Upper lobe of right lung (tissue), 1 donor: ENCODE measurements at regions not wholly inside any gene's neighbourhood (a gene's known extent, or its start where the extent isn't known, plus 50 kb on each side); places are given as distances from the start of the nearest gene placed in this dataset.
A peak's percentile ranks its signal among the peaks of the same experiment; 100 is the strongest.

Experiments
- ATAC-seq: fragments of 200-7000 bp; cut with Tn5 transposase; one replicate; pipeline ENCODE4 v1.9.1; 2020; ENCODE audit warnings: mild to moderate bottlenecking, moderate library complexity
- DNase-seq: peaks from one replicate; pipeline ENCODE4 v3.0.0-alpha.2; 2020
- H3K27ac ChIP-seq: fragments of 200-600 bp; one replicate; pipeline ENCODE4 v1.8.0; 2022
- H3K27me3 ChIP-seq: fragments of 200-600 bp; one replicate; pipeline ENCODE4 v1.8.0; 2022; ENCODE audit warnings: mild to moderate bottlenecking
- H3K36me3 ChIP-seq: fragments of 200-600 bp; one replicate; pipeline ENCODE4 v1.8.0; 2022
- H3K4me1 ChIP-seq: fragments of 200-600 bp; one replicate; pipeline ENCODE4 v1.8.0; 2022
- H3K4me3 ChIP-seq: fragments of 200-600 bp; one replicate; pipeline ENCODE4 v1.8.0; 2022; ENCODE audit warnings: mild to moderate bottlenecking
- H3K9me3 ChIP-seq: fragments of 200-600 bp; one replicate; pipeline ENCODE4 v1.8.0; 2022
- intact Hi-C: fragments of 100-400 bp; cut with DNase I; formaldehyde crosslinking; loops from one replicate; pipeline ENCODE4 v1.11.0; 2022
- TF ChIP-seq, protein P1 (sequence below): fragments of 200-600 bp; IDR thresholded peaks from one replicate; pipeline ENCODE4 v1.8.0; 2022; ENCODE audit warnings: antibody characterized with exemption
- donor health status: DM: no; HTN: yes; CAD: no; lungs with severe emphysema.

DNA sequence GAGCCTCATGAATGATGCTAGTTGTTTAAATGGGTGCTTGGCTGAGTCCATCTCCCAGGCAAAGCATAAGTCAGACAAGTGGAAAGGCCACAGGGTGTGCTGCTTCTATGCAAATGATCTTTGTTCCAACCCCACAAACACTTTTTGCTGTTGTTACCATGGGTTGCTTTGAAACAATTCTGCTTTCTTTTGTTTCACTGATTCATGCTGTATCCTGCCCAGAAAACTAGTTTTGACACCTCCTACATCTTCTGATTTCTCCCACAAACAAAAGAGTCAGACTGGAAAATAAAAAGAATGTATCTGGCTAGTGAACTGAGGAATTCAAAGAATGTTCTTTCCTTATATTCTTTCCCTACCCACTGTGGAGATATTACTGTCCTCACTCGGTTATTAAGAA is 298.6 kb downstream of the DIRAS2 start:
- Histone ChIP-seq H3K36me3 (no peaks in the 10 kb centered on the region), H3K27ac (no peak overlapping the region), H3K4me1 (no peaks in the 10 kb centered on the region), H3K27me3 (peaks cover 8% of the 10 kb centered on the region), H3K4me3 (no peak overlapping the region), H3K9me3 (no peaks in the 10 kb centered on the region)
- intact Hi-C loops, result no loop called here
- DNase-seq (no peak), ATAC-seq (no peak)
- TF ChIP-seq, protein P1, sequence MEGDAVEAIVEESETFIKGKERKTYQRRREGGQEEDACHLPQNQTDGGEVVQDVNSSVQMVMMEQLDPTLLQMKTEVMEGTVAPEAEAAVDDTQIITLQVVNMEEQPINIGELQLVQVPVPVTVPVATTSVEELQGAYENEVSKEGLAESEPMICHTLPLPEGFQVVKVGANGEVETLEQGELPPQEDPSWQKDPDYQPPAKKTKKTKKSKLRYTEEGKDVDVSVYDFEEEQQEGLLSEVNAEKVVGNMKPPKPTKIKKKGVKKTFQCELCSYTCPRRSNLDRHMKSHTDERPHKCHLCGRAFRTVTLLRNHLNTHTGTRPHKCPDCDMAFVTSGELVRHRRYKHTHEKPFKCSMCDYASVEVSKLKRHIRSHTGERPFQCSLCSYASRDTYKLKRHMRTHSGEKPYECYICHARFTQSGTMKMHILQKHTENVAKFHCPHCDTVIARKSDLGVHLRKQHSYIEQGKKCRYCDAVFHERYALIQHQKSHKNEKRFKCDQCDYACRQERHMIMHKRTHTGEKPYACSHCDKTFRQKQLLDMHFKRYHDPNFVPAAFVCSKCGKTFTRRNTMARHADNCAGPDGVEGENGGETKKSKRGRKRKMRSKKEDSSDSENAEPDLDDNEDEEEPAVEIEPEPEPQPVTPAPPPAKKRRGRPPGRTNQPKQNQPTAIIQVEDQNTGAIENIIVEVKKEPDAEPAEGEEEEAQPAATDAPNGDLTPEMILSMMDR, result no peak

DNA sequence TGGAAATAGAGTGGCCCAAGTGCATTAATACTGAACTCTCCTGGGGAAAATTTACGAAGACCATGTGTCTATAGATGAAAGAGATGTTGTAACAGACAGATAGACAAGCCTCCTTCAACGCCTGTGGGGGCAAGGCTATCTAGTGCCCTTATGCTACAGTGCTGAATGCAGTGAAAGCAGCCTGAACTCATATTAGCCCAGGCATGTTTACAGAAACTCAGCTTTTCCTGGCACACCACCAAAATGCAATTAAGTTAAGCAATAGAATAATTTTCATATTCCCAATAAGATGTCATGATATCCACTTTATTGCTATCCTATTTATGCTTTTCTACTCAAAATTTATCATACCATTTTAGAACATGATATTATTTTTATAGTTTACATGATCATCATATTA is 277.0 kb downstream of the DIRAS2 start:
- H3K36me3 ChIP-seq, result no peaks in the 10 kb centered on the region
- no peak for ATAC-seq
- intact Hi-C loops, result no loop called here
- no peak overlapping the region for H3K27ac ChIP-seq
- H3K4me1 ChIP-seq, result no peaks in the 10 kb centered on the region
- no peak overlapping the region for H3K4me3 ChIP-seq
- H3K27me3 ChIP-seq, result no peaks in the 10 kb centered on the region
- no peaks in the 10 kb centered on the region for H3K9me3 ChIP-seq
- no peak for DNase-seq
- TF ChIP-seq, protein P1, result no peak

DNA sequence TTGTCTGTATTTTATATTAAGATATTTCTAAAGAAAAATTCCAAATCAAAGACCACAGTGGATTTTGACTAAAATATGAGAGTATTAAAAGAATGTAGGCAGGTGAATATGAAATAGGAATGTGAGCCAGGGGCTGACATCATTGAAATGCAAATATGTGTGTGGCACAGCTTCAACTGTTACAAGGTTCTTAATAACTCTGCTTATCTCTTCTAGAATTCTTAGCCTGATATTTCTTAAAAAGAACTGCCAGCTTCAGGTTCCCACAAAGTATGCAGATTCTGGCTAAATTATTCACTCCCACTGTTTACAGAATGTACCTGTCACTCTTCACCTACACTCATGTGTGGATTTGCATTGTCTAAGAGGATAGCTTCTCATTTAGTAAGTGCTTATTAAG is 274.4 kb downstream of the DIRAS2 start:
- DNase-seq (no peak), ATAC-seq (peak; percentile 14)
- TF ChIP-seq, protein P1, result no peak
- Histone ChIP-seq H3K9me3 (no peaks in the 10 kb centered on the region), H3K4me1 (no peaks in the 10 kb centered on the region), H3K4me3 (no peak overlapping the region), H3K27me3 (no peaks in the 10 kb centered on the region), H3K27ac (no peak overlapping the region), H3K36me3 (no peaks in the 10 kb centered on the region)
- intact Hi-C loops, result no loop called here

DNA sequence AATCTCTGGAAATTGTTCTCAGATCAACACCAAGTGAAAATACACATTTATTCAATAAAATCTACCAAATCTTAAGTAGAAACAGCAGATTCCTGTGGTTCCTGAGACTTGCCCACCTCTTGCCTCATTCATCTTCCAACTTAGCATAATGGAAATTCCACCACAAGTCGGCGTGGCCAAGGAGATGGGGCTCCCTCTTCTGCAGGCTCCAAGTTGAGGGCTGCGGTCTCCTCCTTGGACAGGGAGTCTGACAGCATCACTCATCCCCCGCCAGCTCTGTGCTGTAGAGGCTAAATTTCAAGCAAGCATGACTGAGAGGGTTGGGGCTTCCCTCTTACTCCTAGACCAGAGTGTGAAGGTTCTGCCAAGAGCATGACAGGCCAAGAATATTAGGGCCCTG is 273.7 kb downstream of the DIRAS2 start:
- Histone ChIP-seq H3K36me3 (no peaks in the 10 kb centered on the region), H3K27ac (no peak overlapping the region), H3K9me3 (no peaks in the 10 kb centered on the region), H3K4me1 (no peaks in the 10 kb centered on the region), H3K4me3 (no peak overlapping the region), H3K27me3 (no peaks in the 10 kb centered on the region)
- DNase-seq, result no peak
- TF ChIP-seq, protein P1, result no peak
- intact Hi-C loops, result no loop called here
- no peak for ATAC-seq

DNA sequence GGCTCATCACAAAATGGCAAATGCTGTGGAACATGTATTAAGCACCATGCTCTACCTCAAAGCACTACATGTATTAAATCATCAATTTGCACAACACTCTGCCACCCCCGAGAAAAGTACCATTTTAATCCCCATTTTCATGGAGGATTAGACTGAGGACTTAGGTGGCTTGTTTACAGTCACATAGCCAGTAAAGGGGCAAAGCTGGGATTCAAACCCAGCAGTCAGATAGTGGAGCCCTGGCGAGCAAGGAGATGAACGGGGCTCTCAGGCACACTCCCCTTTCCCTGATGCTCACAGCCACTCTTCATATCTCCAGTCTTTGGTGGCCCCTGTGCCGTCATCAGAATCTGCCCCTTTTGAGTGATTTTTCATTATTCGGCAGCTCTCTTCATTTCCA is 262.9 kb downstream of the DIRAS2 start:
- Histone ChIP-seq H3K27ac (no peak overlapping the region), H3K4me1 (no peaks in the 10 kb centered on the region), H3K36me3 (no peaks in the 10 kb centered on the region), H3K4me3 (no peak overlapping the region), H3K9me3 (no peaks in the 10 kb centered on the region), H3K27me3 (no peaks in the 10 kb centered on the region)
- intact Hi-C loops, result no loop called here
- DNase-seq (no peak), ATAC-seq (no peak)
- TF ChIP-seq, protein P1, result no peak

DNA sequence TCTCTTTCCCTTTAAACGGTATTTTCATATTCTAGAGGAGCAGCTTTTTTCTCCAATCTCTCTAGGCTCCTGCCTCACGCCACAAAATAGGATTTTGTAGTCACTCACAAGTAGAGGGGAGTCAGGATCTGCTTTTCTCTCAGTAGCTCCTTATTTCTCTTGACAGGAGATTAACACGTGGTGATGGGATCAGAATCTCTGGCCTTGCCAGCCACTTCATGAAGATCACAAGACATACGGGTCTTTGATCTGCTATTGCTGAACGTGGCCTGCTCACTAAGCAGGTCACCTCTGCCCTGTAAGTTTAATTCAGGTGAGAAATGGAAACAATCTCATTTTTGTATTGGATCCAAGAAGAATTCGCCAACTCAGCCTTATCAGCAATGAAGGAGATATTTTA is 257.5 kb downstream of the DIRAS2 start:
- TF ChIP-seq, protein P1, result no peak
- no peak overlapping the region for H3K4me3 ChIP-seq
- no peaks in the 10 kb centered on the region for H3K36me3 ChIP-seq
- ATAC-seq (no peak), DNase-seq (no peak)
- H3K9me3 ChIP-seq, result no peaks in the 10 kb centered on the region
- no peaks in the 10 kb centered on the region for H3K4me1 ChIP-seq
- intact Hi-C loops, result no loop called here
- no peaks in the 10 kb centered on the region for H3K27me3 ChIP-seq
- H3K27ac ChIP-seq, result no peak overlapping the region
